Ishikawa (cell line): ENCODE measurements at regions not wholly inside any gene's neighbourhood (a gene's known extent, or its start where the extent isn't known, plus 50 kb on each side); places are given as distances from the start of the nearest gene placed in this dataset.

Experiments
- CEBPB ChIP-seq: IDR thresholded peaks from 2 replicates; pipeline ENCODE4 v1.6.1; 2012
- CREB1 ChIP-seq: IDR thresholded peaks from 2 replicates; pipeline ENCODE4 v1.6.1; 2012; ENCODE audit warnings: low read depth
- EGR1 ChIP-seq: IDR thresholded peaks from 2 replicates; pipeline ENCODE4 v1.6.1; 2012
- EP300 ChIP-seq: IDR thresholded peaks from 2 replicates; pipeline ENCODE4 v1.6.1; 2012; ENCODE audit warnings: borderline replicate concordance
- FOXM1 ChIP-seq: IDR thresholded peaks from 2 replicates; pipeline ENCODE4 v1.6.1; 2012; ENCODE audit warnings: low read depth, borderline replicate concordance
- MAX ChIP-seq: IDR thresholded peaks from 2 replicates; pipeline ENCODE4 v1.6.1; 2012
- NFIC ChIP-seq: IDR thresholded peaks from 2 replicates; pipeline ENCODE4 v1.6.1; 2012
- RAD21 ChIP-seq: IDR thresholded peaks from 2 replicates; pipeline ENCODE4 v1.6.1; 2012; ENCODE audit warnings: low read depth
- REST ChIP-seq: IDR thresholded peaks from 2 replicates; pipeline ENCODE4 v1.6.1; 2012; ENCODE audit warnings: low read depth, mild to moderate bottlenecking
- TAF1 ChIP-seq: IDR thresholded peaks from 2 replicates; pipeline ENCODE4 v1.6.1; 2012; ENCODE audit warnings: low read depth, mild to moderate bottlenecking
- TCF12 ChIP-seq: IDR thresholded peaks from 2 replicates; pipeline ENCODE4 v1.6.1; 2012; ENCODE audit warnings: low read depth
- TEAD4 ChIP-seq: IDR thresholded peaks from 2 replicates; pipeline ENCODE4 v1.6.1; 2012
- USF1 ChIP-seq: IDR thresholded peaks from 2 replicates; pipeline ENCODE4 v1.6.1; 2012
- YY1 ChIP-seq: IDR thresholded peaks from 2 replicates; pipeline ENCODE4 v1.6.1; 2012; ENCODE audit warnings: low read depth
- ZBTB7A ChIP-seq: IDR thresholded peaks from 2 replicates; pipeline ENCODE4 v1.6.1; 2012; ENCODE audit warnings: low read depth

GRCh38 chr1:193799948-193800690 lies 613.7 kb upstream of the B3GALT2 start:
- TF ChIP-seq RAD21, result no peak

GRCh38 chr1:193799371-193799770 lies 613.0 kb upstream of the B3GALT2 start:
- no peak for TF ChIP-seq CREB1
- TF ChIP-seq TAF1, result no peak
- no peak for TF ChIP-seq EGR1
- no peak for TF ChIP-seq ZBTB7A
- no peak for TF ChIP-seq FOXM1
- no peak for TF ChIP-seq RAD21
- no peak for TF ChIP-seq REST
- TF ChIP-seq NFIC, result no peak
- no peak for TF ChIP-seq CEBPB

GRCh38 chr1:193794239-193794638 lies 607.8 kb upstream of the B3GALT2 start:
- no peak for TF ChIP-seq ZBTB7A
- TF ChIP-seq TEAD4, result no peak
- no peak for TF ChIP-seq TCF12
- TF ChIP-seq NFIC, result no peak
- no peak for TF ChIP-seq MAX
- no peak for TF ChIP-seq CEBPB
- TF ChIP-seq TAF1, result no peak
- TF ChIP-seq FOXM1, result no peak
- TF ChIP-seq REST, result no peak
- TF ChIP-seq EP300, result no peak
- no peak for TF ChIP-seq CREB1
- TF ChIP-seq RAD21, result no peak
- no peak for TF ChIP-seq YY1
- no peak for TF ChIP-seq USF1
- no peak for TF ChIP-seq EGR1

GRCh38 chr1:193791746-193792145 lies 605.3 kb upstream of the B3GALT2 start:
- no peak for TF ChIP-seq TEAD4
- no peak for TF ChIP-seq ZBTB7A
- TF ChIP-seq CEBPB, result no peak
- no peak for TF ChIP-seq TCF12
- no peak for TF ChIP-seq EGR1
- TF ChIP-seq MAX, result no peak
- no peak for TF ChIP-seq EP300
- no peak for TF ChIP-seq REST
- TF ChIP-seq CREB1, result no peak
- TF ChIP-seq NFIC, result no peak
- no peak for TF ChIP-seq RAD21
- no peak for TF ChIP-seq USF1
- TF ChIP-seq TAF1, result no peak
- TF ChIP-seq FOXM1, result no peak
- TF ChIP-seq YY1, result no peak

- TF ChIP-seq YY1, result no peak
- no peak for TF ChIP-seq TAF1
- TF ChIP-seq EGR1, result no peak
- no peak for TF ChIP-seq RAD21
- no peak for TF ChIP-seq TEAD4
- no peak for TF ChIP-seq REST
- TF ChIP-seq EP300, result no peak
- no peak for TF ChIP-seq FOXM1
- TF ChIP-seq MAX, result no peak
- no peak for TF ChIP-seq NFIC
- TF ChIP-seq CREB1, result no peak
- no peak for TF ChIP-seq USF1
- no peak for TF ChIP-seq ZBTB7A
Measured at GRCh38 chr1:193787061-193787460, 600.6 kb upstream of the B3GALT2 start.
